SK-N-SH (cell line): ENCODE measurements at regions not wholly inside any gene's neighbourhood (a gene's known extent, or its start where the extent isn't known, plus 50 kb on each side); places are given as distances from the start of the nearest gene placed in this dataset.

Experiments
- CTCF ChIA-PET: fragments of 300-600, 350-600 bp; formaldehyde crosslinking; extraction: SDS; loops from one replicate; lab custom pipeline; 2021; lab: Yijun Ruan, JAX
- POLR2A ChIA-PET: fragments of 350-600 bp; sonication (Branson Sonifier 250); formaldehyde crosslinking; extraction: SDS; loops from one replicate; lab custom pipeline; 2020; ENCODE audit warnings: antibody characterized with exemption, inconsistent platforms; lab: Yijun Ruan, JAX
- DNase-seq: peaks from one replicate; pipeline ENCODE4 v3.0.0; 2012
- H2AFZ ChIP-seq: fragments of 200-600 bp; sonication (generic); 2 replicates; pipeline ENCODE4 v1.8.1; 2016; ENCODE audit warnings: antibody characterized with exemption, mild to moderate bottlenecking, low read depth
- H3F3A ChIP-seq: fragments of 200-600 bp; sonication (generic); replicated peaks from 2 replicates; pipeline ENCODE3; 2016; ENCODE audit warnings: antibody characterized with exemption, mild to moderate bottlenecking; ENCODE audit not compliant: insufficient read depth
- H3K27ac ChIP-seq, 2 experiments: fragments of 200-500 bp in 1 of 2; fragments of 200-600 bp in 1 of 2; sonication (Bioruptor generic) in 1 of 2; sonication (generic), shearing (Covaris generic) in 1 of 2; 2 replicates each; pipeline versions ENCODE4 v1.5.1 to v1.6.1; 2014 to 2016; ENCODE audit warnings: low read depth in 2 of 2, inconsistent platforms in 1 of 2, low read length in 1 of 2, mild to moderate bottlenecking in 1 of 2, mixed read lengths in 1 of 2
- H3K27me3 ChIP-seq: fragments of 200-600 bp; sonication (generic), shearing (Covaris generic); 2 replicates; pipeline ENCODE4 v1.6.1; 2016; ENCODE audit warnings: mixed run types; ENCODE audit not compliant: insufficient read depth
- H3K36me3 ChIP-seq, 2 experiments: fragments of 200-500 bp in 1 of 2; fragments of 200-600 bp in 1 of 2; sonication (Bioruptor generic) in 1 of 2; sonication (generic) in 1 of 2; replicated peaks in 1 of 2; 2 replicates each; pipeline versions ENCODE3 to v1.5.1; 2014 to 2016; ENCODE audit warnings: low read length in 1 of 2, mild to moderate bottlenecking in 1 of 2; ENCODE audit not compliant: insufficient read depth in 2 of 2, control insufficient read depth in 1 of 2
- H3K4me1 ChIP-seq, 2 experiments: fragments of 200-500 bp in 1 of 2; fragments of 200-600 bp in 1 of 2; sonication (Bioruptor generic) in 1 of 2; sonication (generic), shearing (Covaris generic) in 1 of 2; 2 replicates each; pipeline versions ENCODE4 v1.5.1 to v1.6.1; 2014 to 2016; ENCODE audit warnings: low read depth in 1 of 2, low read length in 1 of 2, mixed run types in 1 of 2; ENCODE audit not compliant: insufficient read depth in 2 of 2, control insufficient read depth in 1 of 2
- H3K4me2 ChIP-seq: fragments of 200-600 bp; sonication (generic), shearing (Covaris generic); 2 replicates; pipeline ENCODE4 v1.6.1; 2017; ENCODE audit warnings: mixed run types
- H3K4me3 ChIP-seq, 2 experiments: fragments of 200-500 bp in 1 of 2; fragments of 200-600 bp in 1 of 2; sonication (Bioruptor generic) in 1 of 2; sonication (generic), shearing (Covaris generic) in 1 of 2; 2 replicates each; pipeline versions ENCODE4 v1.5.1 to v1.8.1; 2014 to 2016; ENCODE audit warnings: low read depth in 2 of 2, inconsistent platforms in 1 of 2, low read length in 1 of 2, mild to moderate bottlenecking in 1 of 2, mixed read lengths in 1 of 2, moderate library complexity in 1 of 2
- H3K79me2 ChIP-seq: fragments of 200-600 bp; sonication (generic); 2 replicates; pipeline ENCODE4 v1.8.1; 2017; ENCODE audit warnings: mild to moderate bottlenecking; ENCODE audit not compliant: insufficient read depth
- H3K9ac ChIP-seq: fragments of 200-600 bp; sonication (generic); 2 replicates; pipeline ENCODE4 v1.6.1; 2017; ENCODE audit warnings: mixed run types
- H3K9me2 ChIP-seq: fragments of 200-600 bp; sonication (generic); 2 replicates; pipeline ENCODE4 v1.6.1; 2017; ENCODE audit warnings: mixed run types
- H3K9me3 ChIP-seq: fragments of 200-600 bp; sonication (generic); 2 replicates; pipeline ENCODE4 v1.6.1; 2017; ENCODE audit warnings: mixed run types, mild to moderate bottlenecking, moderate library complexity
- H4K20me1 ChIP-seq: fragments of 200-600 bp; sonication (generic); 2 replicates; pipeline ENCODE4 v1.6.1; 2017; ENCODE audit warnings: mild to moderate bottlenecking, mixed run types; ENCODE audit not compliant: insufficient read depth
- ELF1 ChIP-seq: IDR thresholded peaks from 2 replicates; pipeline ENCODE4 v1.4.0; 2012
- EP300 ChIP-seq, 2 experiments: IDR thresholded peaks; 2 replicates each; pipeline versions ENCODE4 v1.4.0 to v1.6.1; 2012; ENCODE audit warnings: borderline replicate concordance in 1 of 2, low read depth in 1 of 2, low read length in 1 of 2
- JUND ChIP-seq: IDR thresholded peaks from 2 replicates; pipeline ENCODE4 v1.4.0; 2012
- MEF2A ChIP-seq: IDR thresholded peaks from 2 replicates; pipeline ENCODE4 v1.4.0; 2012; ENCODE audit warnings: low read depth, borderline replicate concordance
- NFIC ChIP-seq: IDR thresholded peaks from 2 replicates; pipeline ENCODE4 v1.4.0; 2012; ENCODE audit warnings: borderline replicate concordance
- RFX5 ChIP-seq: IDR thresholded peaks from 2 replicates; pipeline ENCODE4 v1.6.1; 2012; ENCODE audit warnings: mild to moderate bottlenecking, improper control_type of control experiment, low read length
- RXRA ChIP-seq: IDR thresholded peaks from 2 replicates; pipeline ENCODE4 v1.4.0; 2012; ENCODE audit warnings: low read depth, mild to moderate bottlenecking, borderline replicate concordance
- SIN3A ChIP-seq: IDR thresholded peaks from 2 replicates; pipeline ENCODE4 v1.6.1; 2012; ENCODE audit warnings: low read depth, mild to moderate bottlenecking, low read length, moderate library complexity, borderline replicate concordance
- TCF12 ChIP-seq: IDR thresholded peaks from 2 replicates; pipeline ENCODE4 v1.4.0; 2012
- TEAD4 ChIP-seq: IDR thresholded peaks from 2 replicates; pipeline ENCODE4 v1.4.0; 2012; ENCODE audit warnings: mild to moderate bottlenecking, borderline replicate concordance; ENCODE audit not compliant: insufficient read depth
- YY1 ChIP-seq: IDR thresholded peaks from 2 replicates; pipeline ENCODE4 v1.4.0; 2012; ENCODE audit warnings: low read depth, mild to moderate bottlenecking
- ZBTB33 ChIP-seq: IDR thresholded peaks from 2 replicates; pipeline ENCODE4 v1.4.0; 2012; ENCODE audit warnings: low read depth, borderline replicate concordance
- WGBS: methylation state at CpG from one replicate; pipeline ENCODE4 v1.1.6; 2017; ENCODE audit warnings: low lambda C conversion rate; 5-methylcytosine and 5-hydroxymethylcytosine counted together
- TF ChIP-seq, protein P1 (sequence below): IDR thresholded peaks from 2 replicates; pipeline ENCODE4 v1.4.0; 2012; ENCODE audit warnings: low read depth, borderline replicate concordance
- TF ChIP-seq, protein P2 (sequence below): fragments of 200-600 bp; sonication (generic); IDR thresholded peaks from 2 replicates; pipeline ENCODE4 v1.6.1; 2017; ENCODE audit warnings: antibody characterized with exemption, mild to moderate bottlenecking, moderate library complexity
- TF ChIP-seq, protein P3 (sequence below): IDR thresholded peaks from 2 replicates; pipeline ENCODE4 v1.4.0; 2012; ENCODE audit warnings: low read depth

- TF ChIP-seq, protein P1, sequence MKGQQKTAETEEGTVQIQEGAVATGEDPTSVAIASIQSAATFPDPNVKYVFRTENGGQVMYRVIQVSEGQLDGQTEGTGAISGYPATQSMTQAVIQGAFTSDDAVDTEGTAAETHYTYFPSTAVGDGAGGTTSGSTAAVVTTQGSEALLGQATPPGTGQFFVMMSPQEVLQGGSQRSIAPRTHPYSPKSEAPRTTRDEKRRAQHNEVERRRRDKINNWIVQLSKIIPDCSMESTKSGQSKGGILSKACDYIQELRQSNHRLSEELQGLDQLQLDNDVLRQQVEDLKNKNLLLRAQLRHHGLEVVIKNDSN: no peak
These were observed 458.9 kb downstream of the SLITRK1 start (continued) for GRCh38 chr13:83423381-83423780.

DNA sequence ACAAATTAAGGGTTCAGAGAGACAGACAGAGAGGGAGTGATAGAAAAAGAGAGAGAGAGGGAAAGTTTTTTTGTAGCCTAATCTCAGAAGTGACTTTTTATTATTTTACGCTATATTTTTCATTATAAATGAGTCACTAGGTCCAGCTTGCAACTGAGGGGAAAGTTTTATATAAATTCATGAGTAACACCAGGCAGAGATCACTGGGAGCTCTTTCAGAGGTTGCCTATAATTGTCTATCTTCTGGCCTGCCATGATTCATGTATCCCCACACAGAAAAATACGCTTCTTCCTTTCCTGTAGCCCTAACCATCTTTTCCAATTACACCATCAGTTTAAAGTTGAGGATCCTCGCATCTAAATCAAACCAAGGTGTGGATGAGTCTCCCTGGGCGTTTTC is 467.9 kb downstream of the SLITRK1 start:
- no peak overlapping the region for H3K4me2 ChIP-seq
- H3K36me3 ChIP-seq: no peaks in the 10 kb centered on the region
- no peak for DNase-seq
- no peak overlapping the region for H3K4me3 ChIP-seq
- TF ChIP-seq TCF12 (no peak), TEAD4 (no peak), ZBTB33 (no peak), RXRA (no peak), SIN3A (no peak), ELF1 (no peak), EP300 (IDR thresholded peaks at IDR 0.05; ENCODE audit: borderline replicate concordance in 1 of 2, low read depth in 1 of 2, low read length in 1 of 2) (no peak), JUND (no peak), NFIC (no peak), MEF2A (no peak)
- TF ChIP-seq, protein P2, sequence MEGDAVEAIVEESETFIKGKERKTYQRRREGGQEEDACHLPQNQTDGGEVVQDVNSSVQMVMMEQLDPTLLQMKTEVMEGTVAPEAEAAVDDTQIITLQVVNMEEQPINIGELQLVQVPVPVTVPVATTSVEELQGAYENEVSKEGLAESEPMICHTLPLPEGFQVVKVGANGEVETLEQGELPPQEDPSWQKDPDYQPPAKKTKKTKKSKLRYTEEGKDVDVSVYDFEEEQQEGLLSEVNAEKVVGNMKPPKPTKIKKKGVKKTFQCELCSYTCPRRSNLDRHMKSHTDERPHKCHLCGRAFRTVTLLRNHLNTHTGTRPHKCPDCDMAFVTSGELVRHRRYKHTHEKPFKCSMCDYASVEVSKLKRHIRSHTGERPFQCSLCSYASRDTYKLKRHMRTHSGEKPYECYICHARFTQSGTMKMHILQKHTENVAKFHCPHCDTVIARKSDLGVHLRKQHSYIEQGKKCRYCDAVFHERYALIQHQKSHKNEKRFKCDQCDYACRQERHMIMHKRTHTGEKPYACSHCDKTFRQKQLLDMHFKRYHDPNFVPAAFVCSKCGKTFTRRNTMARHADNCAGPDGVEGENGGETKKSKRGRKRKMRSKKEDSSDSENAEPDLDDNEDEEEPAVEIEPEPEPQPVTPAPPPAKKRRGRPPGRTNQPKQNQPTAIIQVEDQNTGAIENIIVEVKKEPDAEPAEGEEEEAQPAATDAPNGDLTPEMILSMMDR: no peak
- TF ChIP-seq, protein P3, sequence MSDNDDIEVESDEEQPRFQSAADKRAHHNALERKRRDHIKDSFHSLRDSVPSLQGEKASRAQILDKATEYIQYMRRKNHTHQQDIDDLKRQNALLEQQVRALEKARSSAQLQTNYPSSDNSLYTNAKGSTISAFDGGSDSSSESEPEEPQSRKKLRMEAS: no peak
- CTCF ChIA-PET: no interaction called here
- H3K27me3 ChIP-seq: no peaks in the 10 kb centered on the region
- no peak overlapping the region for H3K27ac ChIP-seq
- H3K9ac ChIP-seq: no peak overlapping the region
- no peak overlapping the region for H2AFZ ChIP-seq
- WGBS: 7% methylated on average over 4 of the region's 4 CpGs
- no peaks in the 10 kb centered on the region for H3K79me2 ChIP-seq
- H3F3A ChIP-seq: no peaks in the 10 kb centered on the region
- POLR2A ChIA-PET: no interaction called here
- no peaks in the 10 kb centered on the region for H3K4me1 ChIP-seq
- H3K9me3 ChIP-seq: no peaks in the 10 kb centered on the region; the same call in 1 of the 2 replicates
- no peaks in the 10 kb centered on the region for H4K20me1 ChIP-seq
- H3K9me2 ChIP-seq: no peaks in the 10 kb centered on the region

DNA sequence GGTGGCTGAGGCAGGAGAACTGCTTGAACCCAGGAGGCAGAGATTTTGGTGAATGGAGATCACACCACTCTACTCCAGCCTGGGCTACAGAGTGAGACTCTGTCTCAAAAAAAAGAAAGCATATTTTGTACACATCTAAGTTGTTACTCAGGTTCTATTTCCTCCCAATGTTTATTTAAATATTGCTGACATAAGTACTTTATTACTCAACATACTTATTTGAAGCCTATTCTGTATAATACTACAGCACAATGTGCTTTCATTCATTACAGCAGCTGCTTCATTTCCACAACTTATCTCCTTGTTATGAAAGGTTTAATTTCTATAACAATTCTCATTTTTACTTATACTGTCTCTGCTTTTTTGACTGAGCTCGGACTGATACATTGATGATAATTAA is 495.7 kb downstream of the SLITRK1 start:
- Histone ChIP-seq H3K9ac (no peak overlapping the region), H3K4me1 (no peaks in the 10 kb centered on the region), H3K36me3 (no peaks in the 10 kb centered on the region), H3K4me2 (no peak overlapping the region), H3K9me3 (no peaks in the 10 kb centered on the region), H2AFZ (no peak overlapping the region), H3K79me2 (no peaks in the 10 kb centered on the region), H3K27me3 (no peaks in the 10 kb centered on the region), H3K9me2 (no peaks in the 10 kb centered on the region), H3F3A (no peaks in the 10 kb centered on the region), H3K27ac (no peak overlapping the region), H4K20me1 (no peaks in the 10 kb centered on the region), H3K4me3 (no peak overlapping the region)
- DNase-seq: no peak
- no peak for TF ChIP-seq YY1
- TF ChIP-seq RFX5: no peak
- POLR2A ChIA-PET: no interaction called here
- 9% methylated on average over 1 of the region's 1 CpG for WGBS
- CTCF ChIA-PET: no interaction called here
